ENCODE measurements at regions not wholly inside any gene's neighbourhood (a gene's known extent, or its start where the extent isn't known, plus 50 kb on each side); places are given as distances from the start of the nearest gene placed in this dataset.

- TF ChIP-seq ZFX (IDR thresholded peaks at IDR 0.05; ENCODE audit: borderline replicate concordance) (no peak), CTCF (IDR thresholded peaks at IDR 0.05) (no peak)
- no peak overlapping the region for H3K27ac ChIP-seq
These were observed 828.7 kb downstream of the SUCLG1 start for GRCh38 chr2:83630351-83630750.

- no peak overlapping the region for H3K27ac ChIP-seq
- no peak for TF ChIP-seq CTCF (IDR thresholded peaks at IDR 0.05)
- TF ChIP-seq ZFX (IDR thresholded peaks at IDR 0.05; ENCODE audit: borderline replicate concordance) = no peak
These were observed 843.6 kb downstream of the SUCLG1 start for GRCh38 chr2:83615511-83615910.

- no peak for TF ChIP-seq ZFX (IDR thresholded peaks at IDR 0.05; ENCODE audit: borderline replicate concordance)
- H3K27ac ChIP-seq = no peak overlapping the region
These were observed 845.9 kb downstream of the SUCLG1 start for GRCh38 chr2:83613178-83613577.

GRCh38 chr2:83602753-83603152 lies 856.3 kb downstream of the SUCLG1 start:
- H3K27ac ChIP-seq = no peak overlapping the region
- peak; percentile 45 for TF ChIP-seq CTCF (IDR thresholded peaks at IDR 0.05)
- no peak for TF ChIP-seq ZFX (IDR thresholded peaks at IDR 0.05; ENCODE audit: borderline replicate concordance)

GRCh38 chr2:83596592-83597282 lies 862.3 kb downstream of the SUCLG1 start:
- TF ChIP-seq ZFX (IDR thresholded peaks at IDR 0.05; ENCODE audit: borderline replicate concordance) (no peak), CTCF (IDR thresholded peaks at IDR 0.05) (no peak)
- no peak overlapping the region for H3K27ac ChIP-seq

- H3K27ac ChIP-seq = no peak overlapping the region
These were observed 863.2 kb downstream of the SUCLG1 start for GRCh38 chr2:83595926-83596325.

GRCh38 chr2:83595121-83595690 lies 863.9 kb downstream of the SUCLG1 start:
- no peak overlapping the region for H3K27ac ChIP-seq
- TF ChIP-seq ZFX (IDR thresholded peaks at IDR 0.05; ENCODE audit: borderline replicate concordance) = no peak
- no peak for TF ChIP-seq CTCF (IDR thresholded peaks at IDR 0.05)

More at GRCh38 chr2:83595926-83596325, 863.2 kb downstream of the SUCLG1 start:
- no peak for TF ChIP-seq CTCF (IDR thresholded peaks at IDR 0.05)

Measured in 22Rv1 (cell line).